ENCODE measurements at regions not wholly inside any gene's neighbourhood (a gene's known extent, or its start where the extent isn't known, plus 50 kb on each side); places are given as distances from the start of the nearest gene placed in this dataset.

DNA sequence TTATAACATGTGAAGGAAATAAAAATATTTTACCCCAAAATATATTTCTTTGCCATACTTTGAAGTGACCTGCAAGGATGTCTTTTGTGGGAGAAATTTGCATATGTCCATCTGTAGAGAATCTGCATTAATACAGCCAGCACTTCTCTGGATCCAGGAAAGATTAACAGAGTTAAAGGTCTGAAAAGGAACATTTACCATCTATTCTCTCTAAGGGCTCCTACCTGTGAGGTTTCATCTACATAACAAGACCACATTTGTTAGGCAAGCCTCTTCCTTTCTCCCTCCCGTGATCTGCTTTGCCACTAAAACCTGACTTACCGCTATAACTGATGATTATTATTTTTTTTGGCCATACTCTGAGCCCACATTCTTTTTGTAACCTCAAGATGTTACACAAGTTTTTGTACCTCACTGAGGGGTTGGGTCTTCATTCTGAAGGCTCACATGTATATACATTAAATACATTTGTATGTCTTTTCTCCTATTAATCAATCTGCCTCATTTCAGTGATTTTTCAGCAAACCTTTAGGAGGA is 129.4 kb downstream of the AKR1D1 start:
- Histone ChIP-seq H3K27me3 (ENCODE audit: control insufficient read depth, insufficient read depth, low read length) (no peaks in the 10 kb centered on the region), H3K36me3 (ENCODE audit: control insufficient read depth, insufficient read depth, low read length) (no peaks in the 10 kb centered on the region), H3K4me3 (ENCODE audit: low read depth, low read length) (no peak overlapping the region)
- no peak for DNase-seq (ENCODE audit: low read depth)
- TF ChIP-seq, protein P1, sequence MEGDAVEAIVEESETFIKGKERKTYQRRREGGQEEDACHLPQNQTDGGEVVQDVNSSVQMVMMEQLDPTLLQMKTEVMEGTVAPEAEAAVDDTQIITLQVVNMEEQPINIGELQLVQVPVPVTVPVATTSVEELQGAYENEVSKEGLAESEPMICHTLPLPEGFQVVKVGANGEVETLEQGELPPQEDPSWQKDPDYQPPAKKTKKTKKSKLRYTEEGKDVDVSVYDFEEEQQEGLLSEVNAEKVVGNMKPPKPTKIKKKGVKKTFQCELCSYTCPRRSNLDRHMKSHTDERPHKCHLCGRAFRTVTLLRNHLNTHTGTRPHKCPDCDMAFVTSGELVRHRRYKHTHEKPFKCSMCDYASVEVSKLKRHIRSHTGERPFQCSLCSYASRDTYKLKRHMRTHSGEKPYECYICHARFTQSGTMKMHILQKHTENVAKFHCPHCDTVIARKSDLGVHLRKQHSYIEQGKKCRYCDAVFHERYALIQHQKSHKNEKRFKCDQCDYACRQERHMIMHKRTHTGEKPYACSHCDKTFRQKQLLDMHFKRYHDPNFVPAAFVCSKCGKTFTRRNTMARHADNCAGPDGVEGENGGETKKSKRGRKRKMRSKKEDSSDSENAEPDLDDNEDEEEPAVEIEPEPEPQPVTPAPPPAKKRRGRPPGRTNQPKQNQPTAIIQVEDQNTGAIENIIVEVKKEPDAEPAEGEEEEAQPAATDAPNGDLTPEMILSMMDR (IDR thresholded peaks at IDR 0.05; ENCODE audit: insufficient read depth, low read depth, low read length): no peak
- CTCF ChIA-PET: no interaction called here
- POLR2A ChIA-PET: no interaction called here

DNA sequence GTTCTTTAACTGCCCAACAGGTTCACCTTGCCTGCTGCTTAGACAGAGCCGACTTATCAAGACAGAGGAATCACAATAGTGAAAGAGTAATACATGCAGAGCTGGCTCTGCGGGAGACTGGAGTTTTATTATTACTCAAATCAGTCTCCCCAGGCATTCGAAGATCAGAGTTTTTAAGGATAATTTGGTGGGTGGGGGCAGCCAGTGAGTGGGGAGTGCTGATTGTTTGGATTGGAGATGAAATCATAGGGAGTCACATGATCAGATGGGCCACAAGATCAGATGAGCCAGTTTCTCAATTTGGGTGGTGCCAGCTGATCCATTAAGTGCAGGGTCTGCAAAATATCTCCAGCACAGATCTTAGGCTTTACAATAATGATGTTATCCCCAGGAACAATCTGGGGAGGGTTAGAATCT is 131.3 kb downstream of the AKR1D1 start:
- TF ChIP-seq, protein P1 (IDR thresholded peaks at IDR 0.05; ENCODE audit: insufficient read depth, low read depth, low read length): no peak
- POLR2A ChIA-PET: no interaction called here

DNA sequence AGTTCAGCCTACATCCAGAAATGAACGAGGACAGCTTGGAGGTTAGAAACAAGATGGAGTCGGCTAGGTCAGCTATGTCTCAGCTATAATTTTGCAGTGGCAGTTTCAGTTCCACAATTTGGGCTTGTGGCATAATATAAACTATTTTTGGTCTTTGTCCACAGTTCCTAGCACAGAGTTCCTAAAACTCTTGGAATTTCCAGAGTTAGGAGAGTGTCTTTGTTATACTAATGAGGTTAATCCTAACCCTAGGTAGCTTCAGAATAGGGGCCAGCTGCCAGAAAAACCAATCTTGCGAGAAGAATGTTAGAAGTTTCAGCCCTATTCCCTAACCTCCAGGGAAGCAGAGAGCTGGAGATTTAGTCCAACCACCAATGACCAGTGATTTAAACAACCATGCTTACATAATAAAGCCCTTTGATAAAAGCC is 131.9 kb downstream of the AKR1D1 start:
- H3K36me3 ChIP-seq (ENCODE audit: control insufficient read depth, insufficient read depth, low read length): no peaks in the 10 kb centered on the region
- DNase-seq (ENCODE audit: low read depth): no peak
- ChIA-PET POLR2A (no interaction called here), CTCF (interaction anchor here (0.7 kb wide), 1 partner anchor 9 kb away, joined by 3 read pairs; no protein-coding TSS in a partner anchor)
- H3K4me3 ChIP-seq (ENCODE audit: low read depth, low read length): no peak overlapping the region
- H3K27me3 ChIP-seq (ENCODE audit: control insufficient read depth, insufficient read depth, low read length): no peaks in the 10 kb centered on the region
- TF ChIP-seq, protein P1 (IDR thresholded peaks at IDR 0.05; ENCODE audit: insufficient read depth, low read depth, low read length): no peak

More for the DNA sequence above, 131.3 kb downstream of the AKR1D1 start:
- CTCF ChIA-PET: interaction anchor here (0.7 kb wide), 1 partner anchor 9 kb away, joined by 3 read pairs; no protein-coding TSS in a partner anchor
- Histone ChIP-seq H3K36me3 (ENCODE audit: control insufficient read depth, insufficient read depth, low read length) (no peaks in the 10 kb centered on the region), H3K27me3 (ENCODE audit: control insufficient read depth, insufficient read depth, low read length) (no peaks in the 10 kb centered on the region), H3K4me3 (ENCODE audit: low read depth, low read length) (no peak overlapping the region)
- DNase-seq (ENCODE audit: low read depth): no peak

DNA sequence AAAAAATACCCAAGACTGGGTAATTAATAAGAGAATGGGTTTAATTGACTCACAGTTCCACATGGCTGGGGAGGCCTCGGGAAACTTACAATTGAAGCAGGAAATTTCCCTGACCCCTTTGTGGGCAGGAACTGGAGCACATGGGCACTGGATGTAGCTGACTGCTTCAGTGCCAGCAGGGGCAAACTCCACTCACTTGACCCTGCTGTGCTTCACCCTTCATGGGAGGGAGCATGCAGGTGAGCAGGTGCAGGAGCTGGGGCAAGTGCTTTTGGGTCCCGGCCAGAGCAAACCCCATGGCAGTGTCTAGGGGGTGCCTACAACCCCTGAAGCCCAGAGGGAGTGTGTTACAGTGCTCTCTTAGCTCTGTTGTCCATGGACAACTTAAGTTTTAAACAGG is 132.6 kb downstream of the AKR1D1 start:
- ChIA-PET CTCF (no interaction called here), POLR2A (no interaction called here)
- no peak for DNase-seq (ENCODE audit: low read depth)
- no peak overlapping the region for H3K4me3 ChIP-seq (ENCODE audit: low read depth, low read length)
- TF ChIP-seq, protein P1 (IDR thresholded peaks at IDR 0.05; ENCODE audit: insufficient read depth, low read depth, low read length): no peak
- no peaks in the 10 kb centered on the region for H3K27me3 ChIP-seq (ENCODE audit: control insufficient read depth, insufficient read depth, low read length)
- no peaks in the 10 kb centered on the region for H3K36me3 ChIP-seq (ENCODE audit: control insufficient read depth, insufficient read depth, low read length)

DNA sequence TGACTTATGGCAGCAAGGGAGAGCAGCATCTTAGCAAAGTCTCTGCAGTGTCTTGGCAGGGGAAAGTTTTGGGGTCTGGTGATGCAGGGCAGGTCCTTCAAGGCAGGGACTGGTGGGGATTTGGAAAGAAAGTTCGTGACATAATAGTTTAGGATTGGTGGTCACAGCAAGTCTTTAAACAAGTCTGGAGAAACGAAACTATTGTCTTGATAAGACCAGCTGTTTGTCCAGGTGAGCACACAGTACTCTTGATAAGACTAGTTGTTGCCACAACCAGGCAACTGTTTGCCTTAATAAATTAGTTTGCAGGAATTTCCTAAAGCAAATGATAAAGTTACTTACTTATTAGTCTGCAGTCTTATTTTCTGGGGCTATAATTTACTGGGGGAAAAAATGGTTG is 136.1 kb downstream of the AKR1D1 start:
- CTCF ChIA-PET: no interaction called here
- Histone ChIP-seq H3K4me3 (ENCODE audit: low read depth, low read length) (no peak overlapping the region), H3K27me3 (ENCODE audit: control insufficient read depth, insufficient read depth, low read length) (no peaks in the 10 kb centered on the region), H3K36me3 (ENCODE audit: control insufficient read depth, insufficient read depth, low read length) (no peaks in the 10 kb centered on the region)
- POLR2A ChIA-PET: no interaction called here
- TF ChIP-seq, protein P1 (IDR thresholded peaks at IDR 0.05; ENCODE audit: insufficient read depth, low read depth, low read length): no peak
- no peak for DNase-seq (ENCODE audit: low read depth)

All from BJ (cell line).